Activated T-helper 1 cell treated with Interleukin-2 at 50 U/mL for 16 hours (primary cell): ENCODE measurements at regions not wholly inside any gene's neighbourhood (a gene's known extent, or its start where the extent isn't known, plus 50 kb on each side); places are given as distances from the start of the nearest gene placed in this dataset.

Source experiments
- DNase-seq: peaks from one replicate; pipeline ENCODE4 v3.0.0-alpha.2; 2020; ENCODE audit warnings: low read depth

DNA sequence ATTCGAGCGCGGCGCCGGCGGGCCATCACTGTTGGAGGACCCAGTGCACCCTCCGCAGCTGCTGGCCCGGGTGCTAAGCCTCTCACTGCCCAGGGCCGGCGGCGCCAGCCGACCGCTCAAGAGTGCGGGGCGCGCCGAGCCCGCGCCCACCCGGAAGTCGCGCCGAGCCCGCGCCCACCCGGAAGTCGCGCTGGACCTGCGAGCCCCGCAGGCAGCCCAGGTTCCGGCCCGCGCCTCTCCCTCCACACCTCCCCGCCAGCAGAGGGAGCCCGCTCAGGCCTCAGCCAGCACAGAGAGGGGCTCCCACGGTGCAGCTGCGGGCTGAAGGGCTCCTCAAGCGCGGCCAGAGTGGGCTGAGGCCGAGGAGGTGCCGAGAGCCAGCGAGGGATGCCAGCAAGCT is 170.8 kb downstream of the GTF2H2C_2 start:
- DNase-seq = peak; percentile 43
